Epithelial cell of esophagus (primary cell): ENCODE measurements at regions not wholly inside any gene's neighbourhood (a gene's known extent, or its start where the extent isn't known, plus 50 kb on each side); places are given as distances from the start of the nearest gene placed in this dataset.
A peak's percentile ranks its signal among the peaks of the same experiment; 100 is the strongest.

Source experiments
- DNase-seq: peaks from one replicate; pipeline ENCODE4 v3.0.0; 2010; ENCODE audit warnings: low read depth
- H3K4me3 ChIP-seq: 2 replicates; pipeline ENCODE4 v1.5.1; 2011; ENCODE audit warnings: mild to moderate bottlenecking, low read length, control low read depth
- CTCF ChIP-seq: IDR thresholded peaks from 2 replicates; pipeline ENCODE4 v1.5.1; 2011; ENCODE audit warnings: low read depth, mild to moderate bottlenecking, low read length, control low read depth, inconsistent platforms; ENCODE audit not compliant: insufficient read depth; ENCODE audit errors: missing control alignments

DNA sequence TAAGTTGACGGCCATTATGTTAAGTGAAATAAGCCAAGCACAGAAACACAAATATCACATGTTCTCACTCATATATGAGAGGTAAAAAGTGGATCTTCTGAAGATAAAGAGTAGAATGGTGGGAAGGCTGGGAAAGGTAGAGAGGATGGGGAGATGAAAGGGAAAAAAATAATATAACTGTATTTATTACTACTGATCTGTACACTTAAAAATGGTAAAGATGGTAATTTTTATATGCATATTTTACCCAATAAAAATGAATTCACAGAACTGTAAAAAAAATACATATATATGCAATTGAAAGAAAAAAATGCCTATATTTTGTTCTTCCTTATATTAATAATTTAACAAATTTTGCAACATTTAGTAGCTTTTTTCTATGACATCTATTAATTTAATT, 694.4 kb upstream of the MARCKS start:
- TF ChIP-seq CTCF, result no peak
- no peak for DNase-seq
- H3K4me3 ChIP-seq, result no peak overlapping the region

DNA sequence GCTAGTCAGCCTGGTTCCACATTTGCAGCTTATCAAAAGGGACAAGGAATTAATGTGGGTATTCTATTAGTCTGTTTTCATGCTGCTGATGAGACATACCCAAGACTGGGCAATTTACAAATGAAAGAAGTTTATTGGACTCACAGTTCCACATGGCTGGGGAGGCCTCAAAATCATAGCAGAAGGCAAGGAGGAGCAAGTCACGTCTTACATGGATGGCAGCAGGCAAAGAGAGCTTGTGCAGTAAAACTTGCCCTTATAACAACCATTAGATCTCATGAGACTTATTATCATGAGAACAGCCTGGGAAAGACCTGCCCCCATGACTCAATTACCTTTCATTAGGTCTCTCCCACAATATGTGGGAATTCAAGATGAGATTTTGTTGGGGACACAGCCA, 689.1 kb upstream of the MARCKS start:
- no peak for DNase-seq
- TF ChIP-seq CTCF, result no peak
- no peak overlapping the region for H3K4me3 ChIP-seq

- no peak for DNase-seq
- no peak overlapping the region for H3K4me3 ChIP-seq
- TF ChIP-seq CTCF, result no peak
Measured at GRCh38 chr6:113169484-113169883, 687.7 kb upstream of the MARCKS start.

- no peak for TF ChIP-seq CTCF
- DNase-seq, result no peak
- H3K4me3 ChIP-seq, result no peak overlapping the region
Measured at GRCh38 chr6:113170454-113170853, 686.7 kb upstream of the MARCKS start.

DNA sequence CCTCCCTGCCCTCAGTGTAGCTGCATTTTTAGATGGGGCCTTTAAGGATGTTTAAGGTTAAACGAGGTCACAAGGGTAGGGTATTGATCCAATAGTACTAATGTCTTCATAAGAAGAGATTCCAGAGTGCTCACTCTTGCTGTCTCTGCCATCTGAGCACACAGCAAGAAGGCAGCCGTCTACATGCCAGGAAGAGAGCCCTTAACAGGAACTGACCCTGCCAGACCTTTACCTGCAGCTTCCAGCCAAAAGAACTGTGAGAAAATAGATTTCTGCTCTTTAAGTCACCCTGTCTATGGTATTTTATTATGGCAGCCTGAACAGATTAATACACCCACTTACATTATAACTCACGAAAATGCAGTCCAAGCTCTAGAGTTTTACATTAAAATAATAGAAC, 685.3 kb upstream of the MARCKS start:
- TF ChIP-seq CTCF, result no peak
- DNase-seq, result no peak
- H3K4me3 ChIP-seq, result no peak overlapping the region

- no peak for DNase-seq
- H3K4me3 ChIP-seq, result no peak overlapping the region
- TF ChIP-seq CTCF, result no peak
Measured at GRCh38 chr6:113172531-113172966, 684.6 kb upstream of the MARCKS start.

GRCh38 chr6:113178349-113178748, 678.8 kb upstream of the MARCKS start:
- no peak for TF ChIP-seq CTCF
- peak; percentile 49 for DNase-seq
- H3K4me3 ChIP-seq, result no peak overlapping the region
